ENCODE measurements at regions not wholly inside any gene's neighbourhood (a gene's known extent, or its start where the extent isn't known, plus 50 kb on each side); places are given as distances from the start of the nearest gene placed in this dataset.

- DNase-seq (ENCODE audit: low read depth, low spot score): no peak
- H3K36me3 ChIP-seq (ENCODE audit: control insufficient read depth in 2 of 2, insufficient read depth in 2 of 2, low read length in 1 of 2): no peaks in the 10 kb centered on the region
- H3K79me2 ChIP-seq (ENCODE audit: control insufficient read depth, insufficient read depth, low read length): no peaks in the 10 kb centered on the region
- no peaks in the 10 kb centered on the region for H3K27me3 ChIP-seq (replicated peaks in 1 of 2; ENCODE audit: control insufficient read depth in 2 of 2, insufficient read depth in 2 of 2, low read length in 1 of 2)
- ChIA-PET SMC1A (ENCODE audit: uncharacterized antibody, unreplicated experiment) (no interaction called here), RAD21 (ENCODE audit: unreplicated experiment) (no interaction called here), CTCF (no interaction called here), POLR2A (no interaction called here)
- no peak overlapping the region for H3K4me2 ChIP-seq (ENCODE audit: control insufficient read depth, insufficient read depth)
- H3K4me3 ChIP-seq: no peak overlapping the region
- no peak for TF ChIP-seq LARP7 (IDR thresholded peaks at IDR 0.05)
- no peak for TF ChIP-seq MYB (IDR thresholded peaks at IDR 0.05; ENCODE audit: borderline replicate concordance, low read depth, low read length)
- no peak for TF ChIP-seq WRNIP1 (IDR thresholded peaks at IDR 0.05; ENCODE audit: borderline replicate concordance, low read depth, low read length)
- TF ChIP-seq PBX3 (IDR thresholded peaks at IDR 0.05; ENCODE audit: insufficient replicate concordance, low read depth, low read length): no peak
- no peak for TF ChIP-seq TAF1 (IDR thresholded peaks at IDR 0.05; ENCODE audit: borderline replicate concordance, low read depth, low read length)
- no peak for TF ChIP-seq POU2F2 (IDR thresholded peaks at IDR 0.05; ENCODE audit: borderline replicate concordance, low read depth, low read length)
- TF ChIP-seq PML (IDR thresholded peaks at IDR 0.05; ENCODE audit: low read length): no peak
- TF ChIP-seq HSF1 (IDR thresholded peaks at IDR 0.05; ENCODE audit: low read depth, low read length): no peak
- no peak for TF ChIP-seq HDGF (IDR thresholded peaks at IDR 0.05)
- no peak for TF ChIP-seq ZBTB40 (IDR thresholded peaks at IDR 0.05; ENCODE audit: borderline replicate concordance)
- TF ChIP-seq PAX8 (IDR thresholded peaks at IDR 0.05): no peak
- no peak for TF ChIP-seq CREB1 (IDR thresholded peaks at IDR 0.05; ENCODE audit: low read depth)
- TF ChIP-seq IRF5 (IDR thresholded peaks at IDR 0.05; ENCODE audit: borderline replicate concordance): no peak
- TF ChIP-seq POLR2AphosphoS5 (IDR thresholded peaks at IDR 0.05; ENCODE audit: low read length): no peak
- no peak for TF ChIP-seq SIN3A (IDR thresholded peaks at IDR 0.05; ENCODE audit: low read depth, low read length)
- TF ChIP-seq ZZZ3 (IDR thresholded peaks at IDR 0.05; ENCODE audit: control insufficient read depth, insufficient read length, low read depth): no peak
- no peak for TF ChIP-seq NKRF (conservative IDR thresholded peaks at IDR 0.05)
- ATAC-seq: no peak
- no peak overlapping the region for H2AFZ ChIP-seq (ENCODE audit: control insufficient read depth, low read depth, low read length)
- intact Hi-C loops (cut with micrococcal nuclease; ENCODE audit: unreplicated experiment) (no loop called here), in situ Hi-C loops (cut with MboI) (no loop called here)
- H3K9me3 ChIP-seq (replicated peaks; ENCODE audit: control insufficient read depth, insufficient read depth, low read length): no peaks in the 10 kb centered on the region
- no peak for FAIRE-seq
- no TSS peak for BruUV-seq (replicated peaks)
- H4K20me1 ChIP-seq (ENCODE audit: control insufficient read depth, insufficient read depth): no peaks in the 10 kb centered on the region
- no peak overlapping the region for H3K27ac ChIP-seq (ENCODE audit: control insufficient read depth, insufficient read depth)
- H3K9ac ChIP-seq (ENCODE audit: control insufficient read depth, insufficient read depth, low read length): no peak overlapping the region
- H3K4me1 ChIP-seq (ENCODE audit: control insufficient read depth, insufficient read depth, low read length): no peaks in the 10 kb centered on the region
Measured at GRCh38 chr6:117022774-117023173, 145.7 kb downstream of the RFX6 start.
